K562 (cell line): ENCODE measurements at regions not wholly inside any gene's neighbourhood (a gene's known extent, or its start where the extent isn't known, plus 50 kb on each side); places are given as distances from the start of the nearest gene placed in this dataset.

Source experiments
- ATAC-seq: fragments of 200-7000 bp; cut with Tn5 transposase; 3 replicates; pipeline ENCODE4 v1.9.1; 2020; ENCODE audit warnings: moderate library complexity
- BruUV-seq: library from RNA; stranded (reverse); fragments of 400-500 nt; replicated peaks from 2 replicates; lab custom pipeline; 2021; lab: Mats Ljungman, UMichigan
- CTCF ChIA-PET: fragments of 300-600 bp; formaldehyde crosslinking; extraction: SDS; loops from one replicate; lab custom pipeline; 2021; ENCODE audit warnings: low intra/inter-chr PET ratio; lab: Yijun Ruan, JAX
- POLR2A ChIA-PET: fragments of 300-600, 350-650 bp; sonication (Branson Sonifier 250); formaldehyde crosslinking; extraction: SDS; loops from one replicate; lab custom pipeline; 2021; ENCODE audit warnings: antibody characterized with exemption, inconsistent platforms; lab: Yijun Ruan, JAX
- DNase-seq, 4 experiments: peaks; one replicate each; pipeline versions ENCODE4 v3.0.0 to v3.0.0-alpha.2; 2011 to 2018; ENCODE audit warnings: low spot score in 3 of 4, mixed read lengths in 3 of 4; ENCODE audit errors: extremely low read depth in 1 of 4
- FAIRE-seq: peaks from 2 replicates; lab custom pipeline; 2011; peaks lifted over from hg19 to GRCh38; lab: Jason Lieb, UNC
- H2AFZ ChIP-seq: 2 replicates; pipeline ENCODE4 v1.6.0; 2011; ENCODE audit warnings: low read depth, low read length, control low read depth, inconsistent platforms
- H3K27ac ChIP-seq: fragments of 200-600 bp; 3 replicates; pipeline ENCODE4 v1.8.0; 2011; ENCODE audit warnings: low read depth, mild to moderate bottlenecking, control low read depth, inconsistent platforms, low read length, moderate library complexity, mixed read lengths; ENCODE audit errors: extremely low read depth
- H3K27me3 ChIP-seq, 2 experiments: fragments of 300-600 bp in 1 of 2; 2 replicates in 1 of 2; 3 replicates in 1 of 2; pipeline versions ENCODE4 v1.6.0 to v1.8.0; 2011; ENCODE audit warnings: inconsistent platforms in 2 of 2, low read length in 2 of 2, mild to moderate bottlenecking in 1 of 2, mixed read lengths in 1 of 2, moderate library complexity in 1 of 2; ENCODE audit not compliant: control insufficient read depth in 2 of 2, insufficient read depth in 2 of 2
- H3K36me3 ChIP-seq: fragments of 300-600 bp; 3 replicates; pipeline ENCODE4 v1.8.0; 2011; ENCODE audit warnings: mild to moderate bottlenecking, low read length, inconsistent platforms; ENCODE audit not compliant: control insufficient read depth, insufficient read depth
- H3K4me1 ChIP-seq, 2 experiments: fragments of 200-600 bp in 1 of 2; replicated peaks in 1 of 2; 2 replicates in 1 of 2; 3 replicates in 1 of 2; pipeline versions ENCODE4 v1.5.1 to v1.8.0; 2011; ENCODE audit warnings: inconsistent platforms in 2 of 2, low read length in 2 of 2, mild to moderate bottlenecking in 1 of 2, mixed read lengths in 1 of 2, moderate library complexity in 1 of 2; ENCODE audit not compliant: control insufficient read depth in 2 of 2, insufficient read depth in 2 of 2
- H3K4me2 ChIP-seq: 2 replicates; pipeline ENCODE4 v1.6.1; 2011; ENCODE audit warnings: low read length, control low read depth, inconsistent platforms, mixed read lengths; ENCODE audit not compliant: insufficient read depth
- H3K4me3 ChIP-seq: fragments of 200-600 bp; sonication (generic), shearing (Covaris generic); 2 replicates; pipeline ENCODE4 v1.5.1; 2016; ENCODE audit warnings: control low read depth, inconsistent platforms
- H3K79me2 ChIP-seq: fragments of 200-600 bp; 3 replicates; pipeline ENCODE4 v1.8.0; 2011; ENCODE audit warnings: low read length, inconsistent platforms; ENCODE audit not compliant: control insufficient read depth, insufficient read depth
- H3K9ac ChIP-seq, 2 experiments: 2 replicates each; pipeline versions ENCODE4 v1.6.0 to v1.6.1; 2011; ENCODE audit warnings: low read depth in 2 of 2, low read length in 2 of 2, control low read depth in 1 of 2, inconsistent platforms in 1 of 2, mild to moderate bottlenecking in 1 of 2, mixed read lengths in 1 of 2; ENCODE audit not compliant: insufficient read depth in 1 of 2
- H3K9me1 ChIP-seq: one replicate; pipeline ENCODE4 v1.6.0; 2011; ENCODE audit warnings: inconsistent platforms, mild to moderate bottlenecking, low read length, moderate library complexity; ENCODE audit not compliant: control insufficient read depth, insufficient read depth
- H3K9me3 ChIP-seq: replicated peaks from 2 replicates; pipeline ENCODE4 v1.5.1; 2011; ENCODE audit warnings: low read depth, low read length, inconsistent platforms; ENCODE audit not compliant: control insufficient read depth, insufficient read depth
- H4K20me1 ChIP-seq: replicated peaks from 2 replicates; pipeline ENCODE4 v1.6.1; 2011; ENCODE audit warnings: low read length, inconsistent platforms, mixed read lengths; ENCODE audit not compliant: control insufficient read depth, insufficient read depth
- SMARCA5 ChIP-seq: fragments of 450-650 bp; IDR thresholded peaks from 2 replicates; pipeline ENCODE4 v1.6.1; 2016
- SRSF9 ChIP-seq: fragments of 200-400 bp; formaldehyde crosslinking; IDR thresholded peaks from 2 replicates; pipeline ENCODE4 v1.6.1; 2017; ENCODE audit warnings: low read depth, low read length, borderline replicate concordance
- ZNF766 ChIP-seq: fragments of 200-800 bp; sonication (Bioruptor generic); conservative IDR thresholded peaks from 2 replicates; pipeline ENCODE4 v1.6.1; 2016; ENCODE audit warnings: missing genetic modification characterization, missing compliant biosample characterization
- WGBS: fragments of 100-300 bp; shearing (Covaris generic); methylation state at CpG from one replicate; pipeline ENCODE4 v1.1.6; 2016; ENCODE audit warnings: low coverage, mixed read lengths; ENCODE audit not compliant: insufficient coverage; ENCODE audit errors: missing lambda C conversion rate; 5-methylcytosine and 5-hydroxymethylcytosine counted together
- in situ Hi-C: fragments of 300-500 bp; cut with MboI; formaldehyde crosslinking; loops from 4 replicates; pipeline ENCODE4 v1.15.0; 2018; ENCODE audit warnings: inconsistent platforms, mixed read lengths
- intact Hi-C: fragments of 100-400 bp; cut with micrococcal nuclease; formaldehyde crosslinking; loops from 2 replicates; pipeline ENCODE4 v1.14.2; 2022
- TF ChIP-seq, protein P1 (sequence below): fragments of 250-450 bp; sonication (Bioruptor Pico); IDR thresholded peaks from 2 replicates; pipeline ENCODE4 v1.5.0; 2021; ENCODE audit warnings: mild to moderate bottlenecking, moderate library complexity
- TF ChIP-seq, protein P2 (sequence below): fragments of 450-650 bp; IDR thresholded peaks from 2 replicates; pipeline ENCODE4 v1.7.0; 2016; ENCODE audit warnings: borderline replicate concordance
- TF ChIP-seq, protein P3 (sequence below), 3 experiments: fragments of 200-800 bp in 1 of 3; fragments of 250-450 bp in 1 of 3; fragments of 450-650 bp in 1 of 3; sonication (Bioruptor Pico) in 1 of 3; sonication (Bioruptor generic) in 1 of 3; formaldehyde crosslinking in 1 of 3; IDR thresholded peaks; 2 replicates each; pipeline versions ENCODE4 v1.6.1 to v1.8.0; 2016 to 2022; ENCODE audit warnings: mild to moderate bottlenecking in 2 of 3, missing genetic modification characterization in 2 of 3, missing compliant biosample characterization in 1 of 3, moderate library complexity in 1 of 3

DNA sequence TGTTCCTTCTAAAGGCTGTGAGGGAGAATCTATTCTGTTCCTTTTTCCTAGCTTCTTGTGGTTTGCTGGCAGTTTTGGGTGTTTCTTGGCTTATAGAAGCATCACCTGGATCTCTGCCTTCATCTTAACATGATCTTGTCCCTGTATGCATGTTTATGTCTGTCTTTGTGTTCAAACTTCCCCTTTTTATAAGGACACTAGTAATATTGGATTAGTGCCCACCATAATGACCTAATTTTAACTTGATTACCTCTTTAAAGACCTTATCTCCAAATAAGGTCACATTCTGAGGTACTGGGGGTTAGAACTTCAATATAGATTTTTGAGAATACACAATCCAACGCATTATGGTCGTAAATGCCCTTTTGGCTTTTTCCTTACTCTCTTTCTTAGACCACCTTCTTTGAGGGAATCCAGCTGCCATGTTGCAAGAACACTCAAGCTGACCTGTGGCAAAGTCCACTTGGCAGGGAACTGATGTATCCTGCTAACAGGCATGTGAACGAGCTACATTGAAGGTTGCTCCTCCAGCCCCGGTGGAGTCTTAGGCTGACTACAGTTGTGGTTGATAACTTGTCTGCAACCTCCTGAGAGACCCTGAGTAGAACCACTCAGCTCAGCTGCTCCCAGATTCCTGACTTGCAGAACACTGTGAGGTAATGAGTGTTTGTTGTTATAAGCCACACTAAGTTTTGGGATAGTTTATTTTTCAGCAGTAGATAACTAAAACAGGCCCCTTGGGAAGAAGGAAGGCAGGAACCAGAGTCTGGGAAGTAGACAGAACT lies 127.1 kb upstream of the OR9Q1 start:
- Histone ChIP-seq H3K9me3 (no peaks in the 10 kb centered on the region), H3K4me3 (no peak overlapping the region), H3K9ac (no peak overlapping the region), H3K9me1 (no peaks in the 10 kb centered on the region), H3K4me1 (peaks cover 6 to 18% of the 10 kb centered on the region in 2 experiments), H3K36me3 (no peaks in the 10 kb centered on the region), H3K27ac (no peak overlapping the region), H3K27me3 (no peaks in the 10 kb centered on the region), H3K79me2 (no peaks in the 10 kb centered on the region), H2AFZ (peak overlapping the region; percentile 40; the same call in 1 of the 2 replicates), H3K4me2 (no peak overlapping the region), H4K20me1 (no peaks in the 10 kb centered on the region)
- POLR2A ChIA-PET = no interaction called here
- intact Hi-C loops = no loop called here
- DNase-seq = no peak
- in situ Hi-C loops = no loop called here
- no TSS peak for BruUV-seq
- TF ChIP-seq, protein P1, sequence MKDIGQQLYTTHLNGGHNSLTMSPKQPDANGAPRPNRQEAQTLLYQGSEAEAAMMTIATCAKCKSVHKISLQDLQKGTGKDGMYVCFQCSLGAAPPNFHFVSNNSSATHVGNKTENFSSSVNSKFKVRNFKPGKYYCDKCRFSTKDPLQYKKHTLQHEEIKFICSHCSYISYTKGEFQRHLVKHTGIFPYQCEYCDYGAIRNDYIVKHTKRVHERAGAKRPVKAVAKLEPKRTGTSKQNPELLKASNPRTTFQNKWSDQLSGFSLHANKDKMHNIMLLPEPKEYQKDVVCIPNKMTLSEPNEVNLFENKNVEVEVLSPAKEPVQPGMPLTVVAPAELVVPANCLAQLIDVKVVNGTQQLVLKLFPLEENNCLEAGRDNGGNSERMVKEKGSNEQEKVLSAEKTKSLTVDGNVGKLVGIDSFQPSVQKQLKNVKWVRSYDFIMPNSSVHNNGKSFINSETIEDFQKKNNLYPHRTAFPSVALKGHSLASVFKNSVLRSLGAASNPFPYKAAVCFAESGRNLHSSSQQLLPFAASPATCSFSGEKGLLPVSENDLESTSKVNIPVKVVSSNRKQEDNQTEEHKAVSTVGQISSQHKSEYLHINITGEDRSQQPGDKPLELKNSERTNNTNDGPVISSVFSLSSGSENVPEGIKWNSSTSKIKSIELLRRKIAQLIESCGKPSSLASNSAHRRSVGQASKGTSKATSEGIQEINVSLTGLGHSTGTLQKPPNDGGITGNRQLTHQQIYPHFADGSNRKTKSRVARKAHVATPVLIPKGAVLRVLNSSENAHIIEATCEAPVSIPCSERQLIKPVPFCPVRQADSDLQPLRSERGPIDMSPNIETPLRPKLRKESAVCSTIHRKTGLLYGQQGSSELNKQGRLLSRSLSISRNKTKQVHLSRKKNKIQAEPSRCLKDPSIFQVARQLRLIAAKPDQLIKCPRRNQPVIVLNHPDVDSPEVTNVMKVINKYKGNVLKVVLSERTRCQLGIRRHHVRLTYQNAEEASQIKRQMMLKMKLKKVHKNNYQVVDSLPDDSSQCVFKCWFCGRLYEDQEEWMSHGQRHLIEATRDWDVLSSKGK (CRISPR knock-in tag) = no peak
- TF ChIP-seq, protein P2, sequence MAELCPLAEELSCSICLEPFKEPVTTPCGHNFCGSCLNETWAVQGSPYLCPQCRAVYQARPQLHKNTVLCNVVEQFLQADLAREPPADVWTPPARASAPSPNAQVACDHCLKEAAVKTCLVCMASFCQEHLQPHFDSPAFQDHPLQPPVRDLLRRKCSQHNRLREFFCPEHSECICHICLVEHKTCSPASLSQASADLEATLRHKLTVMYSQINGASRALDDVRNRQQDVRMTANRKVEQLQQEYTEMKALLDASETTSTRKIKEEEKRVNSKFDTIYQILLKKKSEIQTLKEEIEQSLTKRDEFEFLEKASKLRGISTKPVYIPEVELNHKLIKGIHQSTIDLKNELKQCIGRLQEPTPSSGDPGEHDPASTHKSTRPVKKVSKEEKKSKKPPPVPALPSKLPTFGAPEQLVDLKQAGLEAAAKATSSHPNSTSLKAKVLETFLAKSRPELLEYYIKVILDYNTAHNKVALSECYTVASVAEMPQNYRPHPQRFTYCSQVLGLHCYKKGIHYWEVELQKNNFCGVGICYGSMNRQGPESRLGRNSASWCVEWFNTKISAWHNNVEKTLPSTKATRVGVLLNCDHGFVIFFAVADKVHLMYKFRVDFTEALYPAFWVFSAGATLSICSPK = no peak
- TF ChIP-seq SMARCA5 (no peak), SRSF9 (no peak), ZNF766 (no peak)
- TF ChIP-seq, protein P3, sequence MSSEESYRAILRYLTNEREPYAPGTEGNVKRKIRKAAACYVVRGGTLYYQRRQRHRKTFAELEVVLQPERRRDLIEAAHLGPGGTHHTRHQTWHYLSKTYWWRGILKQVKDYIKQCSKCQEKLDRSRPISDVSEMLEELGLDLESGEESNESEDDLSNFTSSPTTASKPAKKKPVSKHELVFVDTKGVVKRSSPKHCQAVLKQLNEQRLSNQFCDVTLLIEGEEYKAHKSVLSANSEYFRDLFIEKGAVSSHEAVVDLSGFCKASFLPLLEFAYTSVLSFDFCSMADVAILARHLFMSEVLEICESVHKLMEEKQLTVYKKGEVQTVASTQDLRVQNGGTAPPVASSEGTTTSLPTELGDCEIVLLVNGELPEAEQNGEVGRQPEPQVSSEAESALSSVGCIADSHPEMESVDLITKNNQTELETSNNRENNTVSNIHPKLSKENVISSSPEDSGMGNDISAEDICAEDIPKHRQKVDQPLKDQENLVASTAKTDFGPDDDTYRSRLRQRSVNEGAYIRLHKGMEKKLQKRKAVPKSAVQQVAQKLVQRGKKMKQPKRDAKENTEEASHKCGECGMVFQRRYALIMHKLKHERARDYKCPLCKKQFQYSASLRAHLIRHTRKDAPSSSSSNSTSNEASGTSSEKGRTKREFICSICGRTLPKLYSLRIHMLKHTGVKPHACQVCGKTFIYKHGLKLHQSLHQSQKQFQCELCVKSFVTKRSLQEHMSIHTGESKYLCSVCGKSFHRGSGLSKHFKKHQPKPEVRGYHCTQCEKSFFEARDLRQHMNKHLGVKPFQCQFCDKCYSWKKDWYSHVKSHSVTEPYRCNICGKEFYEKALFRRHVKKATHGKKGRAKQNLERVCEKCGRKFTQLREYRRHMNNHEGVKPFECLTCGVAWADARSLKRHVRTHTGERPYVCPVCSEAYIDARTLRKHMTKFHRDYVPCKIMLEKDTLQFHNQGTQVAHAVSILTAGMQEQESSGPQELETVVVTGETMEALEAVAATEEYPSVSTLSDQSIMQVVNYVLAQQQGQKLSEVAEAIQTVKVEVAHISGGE (CRISPR knock-in tag; IDR thresholded peaks at IDR 0.05) = 0 out of 6 replicates have a peak, but pooled peaks of 1 of the 3 experiments have one; percentile 31
- 20% methylated on average over 4 of the region's 4 CpGs for WGBS
- FAIRE-seq = peak; percentile 15
- CTCF ChIA-PET = no interaction called here
- ATAC-seq = no peak
